ENCODE measurements at regions not wholly inside any gene's neighbourhood (a gene's known extent, or its start where the extent isn't known, plus 50 kb on each side); places are given as distances from the start of the nearest gene placed in this dataset.

DNA sequence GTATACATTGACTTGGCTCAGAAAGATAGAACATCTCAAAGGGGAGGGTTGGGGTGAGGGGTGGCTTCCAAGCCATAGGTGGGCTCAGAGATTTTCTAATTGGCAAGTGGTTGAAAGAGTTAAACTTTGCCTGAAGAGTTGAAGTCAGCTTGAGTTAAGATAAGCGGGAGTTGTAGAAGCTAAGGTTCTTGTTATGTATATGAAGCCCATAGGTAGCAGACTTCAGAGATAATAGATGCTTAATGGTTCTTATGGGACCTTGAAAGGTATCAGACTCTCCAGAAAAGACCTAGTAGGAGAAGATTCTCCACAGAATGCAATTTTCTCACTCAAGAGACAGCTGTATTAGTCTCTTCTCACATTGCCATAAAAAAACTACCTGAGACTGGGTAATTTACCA is 599.1 kb upstream of the CPEB2 start:
- H3K27me3 Mint-ChIP-seq (ENCODE audit: low read depth) = no peaks in the 10 kb centered on the region; the same call in none of the 2 replicates
- H3K9me3 Mint-ChIP-seq = peaks cover 8 to 11% of the 10 kb centered on the region in 2 experiments
- H3T11ph ChIP-seq (ENCODE audit: low read length) = no peak overlapping the region
- no peak overlapping the region for H3K27ac ChIP-seq (ENCODE audit: insufficient read length, low read depth, low read length)
- no peak for DNase-seq
- no peak overlapping the region for H2BK12ac ChIP-seq (ENCODE audit: insufficient read length, low read depth, low read length)
- no peak overlapping the region for H3K4ac ChIP-seq (ENCODE audit: low read depth, low read length)
- TF ChIP-seq, protein P1, sequence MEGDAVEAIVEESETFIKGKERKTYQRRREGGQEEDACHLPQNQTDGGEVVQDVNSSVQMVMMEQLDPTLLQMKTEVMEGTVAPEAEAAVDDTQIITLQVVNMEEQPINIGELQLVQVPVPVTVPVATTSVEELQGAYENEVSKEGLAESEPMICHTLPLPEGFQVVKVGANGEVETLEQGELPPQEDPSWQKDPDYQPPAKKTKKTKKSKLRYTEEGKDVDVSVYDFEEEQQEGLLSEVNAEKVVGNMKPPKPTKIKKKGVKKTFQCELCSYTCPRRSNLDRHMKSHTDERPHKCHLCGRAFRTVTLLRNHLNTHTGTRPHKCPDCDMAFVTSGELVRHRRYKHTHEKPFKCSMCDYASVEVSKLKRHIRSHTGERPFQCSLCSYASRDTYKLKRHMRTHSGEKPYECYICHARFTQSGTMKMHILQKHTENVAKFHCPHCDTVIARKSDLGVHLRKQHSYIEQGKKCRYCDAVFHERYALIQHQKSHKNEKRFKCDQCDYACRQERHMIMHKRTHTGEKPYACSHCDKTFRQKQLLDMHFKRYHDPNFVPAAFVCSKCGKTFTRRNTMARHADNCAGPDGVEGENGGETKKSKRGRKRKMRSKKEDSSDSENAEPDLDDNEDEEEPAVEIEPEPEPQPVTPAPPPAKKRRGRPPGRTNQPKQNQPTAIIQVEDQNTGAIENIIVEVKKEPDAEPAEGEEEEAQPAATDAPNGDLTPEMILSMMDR (conservative IDR thresholded peaks at IDR 0.05) = no peak
- no peaks in the 10 kb centered on the region for H3K9me3 ChIP-seq (ENCODE audit: control insufficient read depth, low read depth, low read length)
- H3K4me3 Mint-ChIP-seq = no peak overlapping the region
- no peaks in the 10 kb centered on the region for H3K27me3 ChIP-seq (ENCODE audit: insufficient read depth, low read length)
- H2BK20ac ChIP-seq (ENCODE audit: low read depth, low read length, poor library complexity, severe bottlenecking) = no peak overlapping the region
- WGBS (ENCODE audit: extremely low coverage, insufficient read length, low lambda C conversion rate) = no CpG with 5 or more reads among the region's 1 CpG
- no peak overlapping the region for H3K18ac ChIP-seq (ENCODE audit: insufficient read length, low read depth, low read length)
- peaks cover 28 to 44% of the 10 kb centered on the region in 2 experiments for H3K4me1 Mint-ChIP-seq
- H3K14ac ChIP-seq (ENCODE audit: insufficient read depth, low read length) = no peak overlapping the region
- H2BK5ac ChIP-seq (ENCODE audit: insufficient read length, low read length) = no peak overlapping the region
- H3K79me1 ChIP-seq (ENCODE audit: insufficient read depth, low read depth, low read length, poor library complexity, severe bottlenecking) = no peaks in the 10 kb centered on the region
- no peak overlapping the region for H3K56ac ChIP-seq (ENCODE audit: insufficient read length, low read depth, low read length)
- H3K4me2 ChIP-seq (ENCODE audit: insufficient read depth, insufficient read length, low read length) = no peak overlapping the region
- H3K9ac ChIP-seq (ENCODE audit: extremely low read depth, insufficient read length, low read length) = no peak overlapping the region
- H3K23me2 ChIP-seq (ENCODE audit: insufficient read length, low read depth, low read length, poor library complexity, severe bottlenecking) = no peaks in the 10 kb centered on the region
- H3K23ac ChIP-seq (ENCODE audit: insufficient read length, low read depth, low read length) = no peak overlapping the region
- no peak overlapping the region for H2AFZ ChIP-seq (ENCODE audit: low read length)
- H4K20me1 ChIP-seq (ENCODE audit: control insufficient read depth, insufficient read depth, insufficient read length) = no peaks in the 10 kb centered on the region
- no peak overlapping the region for H4K5ac ChIP-seq (ENCODE audit: insufficient read length, low read depth, low read length)
- peaks cover 6% of the 10 kb centered on the region; the same call in 1 of the 2 replicates for H3K4me1 ChIP-seq (ENCODE audit: insufficient read depth, low read length)
- no peak overlapping the region for H2AK5ac ChIP-seq (ENCODE audit: insufficient read length, low read length)
- peaks cover 0 to 11% (median 6%) of the 10 kb centered on the region in 3 experiments; a peak in 5 of 7 replicates for H3K36me3 Mint-ChIP-seq (ENCODE audit: insufficient read depth in 1 of 3, low read depth in 3 of 3)
- no peak overlapping the region for H4K8ac ChIP-seq (replicated peaks; ENCODE audit: insufficient read length, low read depth, low read length)
- no peaks in the 10 kb centered on the region for H3K79me2 ChIP-seq (ENCODE audit: insufficient read depth, low read length)
- H2BK120ac ChIP-seq (ENCODE audit: low read depth, low read length, poor library complexity, severe bottlenecking) = no peak overlapping the region
- H4K91ac ChIP-seq (ENCODE audit: insufficient read length, low read depth, low read length) = no peak overlapping the region
- peak overlapping the region in 1 of 3 experiments; percentile 59; a peak in 2 of 7 replicates for H3K27ac Mint-ChIP-seq
- no peak overlapping the region for H2BK15ac ChIP-seq (ENCODE audit: low read depth, low read length)

All from H9 (cell line).